SU-DHL-6 (cell line): ENCODE measurements at regions not wholly inside any gene's neighbourhood (a gene's known extent, or its start where the extent isn't known, plus 50 kb on each side); places are given as distances from the start of the nearest gene placed in this dataset.

Source experiments
- CTCF ChIP-seq: fragments of 200-600 bp; sonication (generic); IDR thresholded peaks from one replicate; pipeline ENCODE4 v1.5.1; 2017; ENCODE audit warnings: antibody characterized with exemption, mild to moderate bottlenecking, low read length, moderate library complexity; ENCODE audit not compliant: insufficient read depth, poor library complexity, severe bottlenecking
- EZH2phosphoT487 ChIP-seq: fragments of 200-600 bp; sonication (generic), shearing (Covaris generic); conservative IDR thresholded peaks from 2 replicates; pipeline ENCODE4 v1.6.1; 2018; ENCODE audit warnings: mild to moderate bottlenecking, antibody characterized with exemption, low read length, moderate library complexity, mixed read lengths

GRCh38 chr19:33948651-33949335, 152.1 kb downstream of the KCTD15 start:
- no peak for TF ChIP-seq CTCF
- TF ChIP-seq EZH2phosphoT487: no peak
